HCT116 (cell line): ENCODE measurements at regions not wholly inside any gene's neighbourhood (a gene's known extent, or its start where the extent isn't known, plus 50 kb on each side); places are given as distances from the start of the nearest gene placed in this dataset.

Experiments used
- CTCF ChIP-seq, 3 experiments: fragments of 200-600 bp in 1 of 3; sonication (generic) in 1 of 3; IDR thresholded peaks in 2 of 3; conservative IDR thresholded peaks in 1 of 3; 2 replicates each; pipeline ENCODE4 v1.5.1; 2012 to 2017; ENCODE audit warnings: low read depth in 2 of 3, low read length in 2 of 3, antibody characterized with exemption in 1 of 3, borderline replicate concordance in 1 of 3, control low read depth in 1 of 3, mild to moderate bottlenecking in 1 of 3, mixed read lengths in 1 of 3, mixed run types in 1 of 3, moderate library complexity in 1 of 3; ENCODE audit not compliant: insufficient read depth in 1 of 3
- ELF1 ChIP-seq: IDR thresholded peaks from 2 replicates; pipeline ENCODE4 v1.6.1; 2012; ENCODE audit warnings: low read depth, borderline replicate concordance
- EZH2 ChIP-seq: fragments of 200-600 bp; sonication (generic); IDR thresholded peaks from 2 replicates; pipeline ENCODE4 v1.6.1; 2017; ENCODE audit warnings: antibody characterized with exemption, mixed run types
- EZH2phosphoT487 ChIP-seq: fragments of 200-600 bp; IDR thresholded peaks from 2 replicates; pipeline ENCODE4 v1.6.1; 2018; ENCODE audit warnings: antibody characterized with exemption, borderline replicate concordance
- POLR2A ChIP-seq: IDR thresholded peaks from 2 replicates; pipeline ENCODE4 v1.7.0; 2011; ENCODE audit warnings: borderline replicate concordance; ENCODE audit not compliant: insufficient read depth, insufficient read length; ENCODE audit errors: extremely low read depth
- POLR2AphosphoS5 ChIP-seq: IDR thresholded peaks from 2 replicates; pipeline ENCODE4 v1.6.1; 2011; ENCODE audit warnings: mild to moderate bottlenecking, low read depth, low read length, moderate library complexity
- RAD21 ChIP-seq: IDR thresholded peaks from 2 replicates; pipeline ENCODE4 v1.6.1; 2012; ENCODE audit warnings: low read depth, mild to moderate bottlenecking
- SIN3A ChIP-seq: IDR thresholded peaks from 2 replicates; pipeline ENCODE4 v1.6.1; 2012; ENCODE audit warnings: low read depth
- SRF ChIP-seq: IDR thresholded peaks from 2 replicates; pipeline ENCODE4 v1.6.1; 2012; ENCODE audit warnings: low read depth

GRCh38 chr10:130352291-130352645, 216.1 kb downstream of the GLRX3 start:
- TF ChIP-seq EZH2 (no peak), POLR2AphosphoS5 (no peak), CTCF (IDR thresholded peaks at IDR 0.05 in 2 of 3, conservative IDR thresholded peaks at IDR 0.05 in 1 of 3; ENCODE audit: borderline replicate concordance in 1 of 3, insufficient read depth in 1 of 3, low read depth in 2 of 3, low read length in 2 of 3) (0 out of 6 replicates have a peak, but pooled peaks of 1 of the 3 experiments have one; percentile 2), RAD21 (no peak), POLR2A (no peak), ELF1 (no peak), EZH2phosphoT487 (no peak), SIN3A (no peak), SRF (no peak)
